NCI-H345 treated with DMSO at 0.1 percent for 48 hours (cell line): ENCODE measurements at regions not wholly inside any gene's neighbourhood (a gene's known extent, or its start where the extent isn't known, plus 50 kb on each side); places are given as distances from the start of the nearest gene placed in this dataset.

Experiments
- DNase-seq: peaks from one replicate; lab custom pipeline; 2025; ENCODE audit not compliant: unreplicated experiment; lab: John Stamatoyannopoulos, UW

DNA sequence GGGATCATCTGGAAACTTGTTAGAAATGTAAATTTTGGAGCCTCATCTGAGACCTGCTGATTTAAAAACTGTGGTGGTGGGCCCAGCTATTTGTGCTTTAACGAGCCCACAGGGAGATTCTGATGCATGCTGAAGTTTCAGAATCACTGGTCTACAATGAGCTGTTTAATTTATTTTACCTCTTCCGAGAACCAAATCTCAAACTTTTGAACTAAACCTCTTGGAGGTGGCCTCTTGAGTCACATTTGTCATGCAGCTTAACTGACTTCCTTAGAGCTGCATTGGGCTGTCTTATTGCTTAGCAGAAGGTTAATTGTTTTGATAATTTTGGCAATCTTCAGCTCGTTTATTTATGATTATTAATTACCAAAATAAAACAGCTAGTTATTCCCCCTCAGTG lies 112.1 kb upstream of the NPHP3 start:
- no peak for DNase-seq

DNA sequence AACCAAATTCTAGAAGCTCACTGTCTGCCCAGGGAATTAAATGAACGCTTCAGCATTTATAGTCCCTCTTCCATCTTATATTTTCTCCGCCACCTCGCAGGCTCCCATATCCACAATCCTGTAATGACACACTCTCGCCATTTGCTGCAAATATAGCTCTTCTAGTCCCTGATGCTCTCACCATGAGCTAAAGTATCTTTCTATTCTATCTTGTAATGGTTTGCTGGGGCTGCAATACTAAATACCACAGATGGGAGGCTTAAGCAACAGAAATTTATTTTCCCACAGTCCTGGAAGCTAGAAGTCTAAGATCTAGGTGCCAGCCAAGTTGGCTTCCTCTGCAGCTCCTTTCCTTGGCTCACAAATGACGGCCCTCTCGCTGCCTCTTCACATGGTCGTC lies 106.9 kb upstream of the NPHP3 start:
- no peak for DNase-seq

DNA sequence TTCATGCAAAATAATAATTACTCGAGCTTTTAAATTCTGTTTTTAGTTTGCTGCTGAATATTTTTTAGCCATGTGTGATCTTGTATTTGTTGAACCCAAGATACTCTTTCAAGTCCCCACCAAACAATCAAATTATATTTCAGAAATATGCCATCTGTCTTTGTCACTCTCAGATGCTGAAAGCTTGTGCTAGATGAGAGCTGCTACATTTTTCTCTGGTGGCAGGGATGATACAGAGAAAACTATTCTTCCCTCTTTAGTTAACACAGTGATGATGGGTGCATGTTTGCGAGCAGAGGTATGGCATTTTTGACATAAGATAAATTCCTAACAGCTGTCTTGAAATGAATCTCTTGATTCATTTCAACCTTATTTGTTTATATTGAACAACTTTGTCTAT lies 100.6 kb upstream of the NPHP3 start:
- DNase-seq, result no peak

DNA sequence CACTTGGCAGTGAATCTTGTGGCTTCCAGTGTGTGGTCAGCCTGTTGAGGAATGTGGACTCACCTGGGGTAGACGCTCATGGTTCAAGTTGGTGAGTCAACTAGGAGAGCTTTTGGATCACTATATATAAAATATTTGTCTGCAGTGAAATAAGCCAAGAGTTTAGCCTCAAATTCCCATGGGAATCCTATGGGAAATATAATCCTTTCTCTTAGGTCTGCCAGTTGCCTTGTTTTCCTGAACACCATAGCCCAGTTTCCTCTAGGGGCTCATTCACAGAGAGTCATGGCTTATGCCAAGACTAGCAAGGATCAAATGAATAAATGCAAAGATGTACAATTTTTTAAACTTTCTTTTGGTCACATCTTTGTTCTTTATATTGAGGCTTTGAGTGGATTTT lies 100.1 kb upstream of the NPHP3 start:
- no peak for DNase-seq

DNA sequence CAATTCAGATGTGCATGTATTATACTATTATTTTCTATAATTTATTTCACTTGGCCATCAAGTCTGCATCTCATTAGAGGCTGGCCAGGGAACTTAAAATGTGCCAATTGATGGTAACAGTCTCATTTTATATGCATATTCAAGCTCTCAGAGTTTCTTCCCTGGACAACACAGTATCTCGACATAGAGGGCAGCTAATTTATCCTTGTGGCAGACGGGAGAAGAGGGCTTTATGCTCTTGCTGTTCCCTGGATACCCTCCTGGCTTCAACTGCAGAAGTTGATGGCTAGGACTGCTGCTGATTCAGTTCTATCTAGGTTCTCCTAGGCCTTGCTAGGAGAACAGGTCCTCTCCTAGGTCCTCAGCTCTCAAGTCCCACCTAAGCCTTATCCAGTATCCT lies 99.1 kb upstream of the NPHP3 start:
- DNase-seq, result no peak

DNA sequence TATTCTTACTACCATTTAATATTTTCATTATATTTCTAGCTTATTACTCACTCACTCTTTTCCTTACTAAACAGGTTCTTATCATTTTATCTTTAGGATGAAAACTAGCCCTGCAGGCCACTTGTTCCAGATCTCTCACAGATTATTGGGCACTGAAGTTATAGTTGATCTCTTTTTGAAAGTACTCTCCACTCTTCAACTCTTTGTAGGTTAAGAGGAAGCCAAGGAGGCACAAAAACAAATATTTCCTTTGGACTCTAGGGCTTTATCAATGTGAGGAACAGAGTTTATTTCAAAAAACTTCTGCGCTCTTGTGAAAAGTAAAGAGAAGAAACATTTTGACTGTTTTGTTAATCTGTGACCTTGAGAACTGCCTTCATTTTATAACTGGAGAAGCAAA lies 96.0 kb upstream of the NPHP3 start:
- DNase-seq, result no peak

DNA sequence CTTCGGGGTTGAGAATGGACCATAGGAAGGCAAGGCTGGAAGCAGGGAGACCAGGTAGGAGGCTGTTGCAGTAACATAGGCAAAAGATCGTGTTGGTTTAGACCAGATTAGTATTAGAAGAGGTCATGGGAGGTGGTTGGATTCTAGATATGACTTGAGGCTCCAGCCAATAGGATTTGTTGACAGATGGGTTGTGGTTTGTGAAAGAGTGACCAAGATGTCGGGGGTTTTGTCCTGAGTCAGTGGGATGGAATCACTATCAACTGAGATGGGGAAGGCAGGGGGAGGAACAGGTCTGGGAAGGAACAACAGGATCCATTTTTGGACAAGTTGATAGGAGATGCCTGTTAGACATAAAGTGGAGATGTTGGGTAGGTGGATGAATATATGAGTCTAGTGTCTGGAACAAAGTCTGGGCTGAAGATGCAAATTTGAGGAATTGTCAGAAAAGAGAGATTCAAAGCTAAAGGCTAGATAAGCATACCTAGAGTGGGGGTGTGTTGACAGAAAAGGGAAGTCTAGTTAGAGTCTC lies 95.5 kb upstream of the NPHP3 start:
- no peak for DNase-seq

DNA sequence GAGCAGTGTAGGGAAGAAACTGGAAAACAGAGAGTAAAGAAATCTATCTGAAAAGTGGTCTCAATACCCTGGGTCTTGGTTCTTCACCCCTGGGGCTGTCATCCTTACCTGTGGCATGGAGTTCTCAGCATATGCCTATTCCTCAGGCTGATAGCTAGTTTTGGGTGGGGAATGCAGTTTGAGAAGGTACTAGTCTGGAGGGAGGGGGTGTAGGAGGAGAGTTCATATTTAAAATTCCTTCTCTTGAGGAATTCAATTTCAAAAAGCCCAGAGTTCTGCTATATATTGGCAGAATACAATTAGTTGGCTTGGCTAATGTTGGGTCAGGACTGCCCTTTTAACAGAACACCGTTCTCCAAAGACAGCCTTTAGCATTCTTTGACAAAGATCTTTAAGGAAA lies 82.9 kb upstream of the NPHP3 start:
- DNase-seq, result no peak

DNA sequence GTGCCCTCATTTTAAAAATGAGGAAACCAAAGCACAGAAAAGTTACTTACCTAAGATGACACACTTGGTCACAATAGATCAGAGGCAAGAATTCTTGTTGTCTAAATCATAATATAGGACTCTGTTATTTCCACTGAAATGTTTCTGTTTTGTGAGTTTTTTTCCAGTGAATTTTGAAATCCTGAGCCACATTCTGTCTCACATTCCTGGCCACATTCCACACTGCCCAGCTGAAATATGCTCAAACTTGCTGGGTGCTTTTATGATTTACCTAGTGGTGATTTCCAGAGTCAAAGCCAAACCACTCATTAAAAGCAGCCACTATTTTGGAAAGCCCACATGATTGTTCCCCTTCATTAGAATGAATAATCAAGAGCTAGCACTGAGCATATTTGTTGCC lies 82.3 kb upstream of the NPHP3 start:
- no peak for DNase-seq

DNA sequence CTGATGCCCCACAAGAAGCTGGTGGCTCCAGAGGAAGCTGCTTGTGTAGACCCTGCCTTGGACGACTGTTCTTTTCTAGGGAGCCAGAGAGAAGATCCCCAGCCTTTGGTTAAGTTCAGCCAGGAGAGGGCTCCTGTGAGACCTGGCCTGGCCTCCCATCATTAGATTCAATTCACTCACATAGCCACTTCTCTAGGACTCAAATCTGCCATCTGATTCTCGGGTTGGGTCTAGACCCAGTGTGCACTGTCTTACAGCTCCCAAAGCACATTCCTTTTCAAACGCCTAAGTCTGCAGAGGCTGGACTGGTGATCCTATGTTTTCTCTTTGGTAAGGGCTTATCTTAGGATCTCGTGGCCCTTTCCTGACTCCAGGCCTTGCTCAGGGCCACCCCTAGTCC lies 81.7 kb upstream of the NPHP3 start:
- DNase-seq, result no peak

DNA sequence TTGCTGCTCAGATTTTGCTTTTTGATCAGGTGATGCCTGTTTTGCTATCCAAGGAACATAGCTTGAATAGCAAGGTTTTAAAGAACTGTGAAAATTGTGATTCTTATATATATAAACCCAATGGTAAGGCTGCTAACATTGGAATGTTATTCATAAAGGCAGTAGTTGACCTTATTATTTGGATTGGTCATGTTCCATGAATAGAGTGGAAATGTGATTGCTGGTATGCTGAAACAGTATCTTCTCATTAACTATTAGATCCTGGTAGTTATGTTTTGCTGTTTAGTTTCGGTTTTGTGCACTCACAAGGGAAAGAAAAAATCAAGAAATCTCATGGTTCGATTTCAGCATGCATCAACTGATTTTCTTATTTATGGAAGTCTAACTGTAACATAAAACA lies 78.7 kb upstream of the NPHP3 start:
- DNase-seq, result no peak

DNA sequence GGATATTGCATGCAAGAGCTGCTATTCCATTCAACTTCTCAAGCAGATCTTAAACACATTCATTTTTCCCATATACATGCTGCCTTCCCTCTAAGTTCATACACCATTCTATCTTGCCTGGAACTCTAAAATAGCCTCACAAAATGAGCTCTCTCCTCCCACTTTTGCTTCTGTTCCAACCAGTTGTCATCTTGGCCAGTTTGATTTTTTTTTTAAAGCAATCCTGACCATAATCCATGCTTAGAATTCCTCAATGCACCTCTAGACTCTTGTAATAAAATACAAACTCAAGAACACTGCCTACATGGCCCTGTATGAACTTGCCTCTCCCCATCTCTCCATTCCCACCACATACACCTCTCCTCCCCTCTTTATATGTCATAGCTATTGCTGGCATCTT lies 68.6 kb upstream of the NPHP3 start:
- DNase-seq, result no peak

DNA sequence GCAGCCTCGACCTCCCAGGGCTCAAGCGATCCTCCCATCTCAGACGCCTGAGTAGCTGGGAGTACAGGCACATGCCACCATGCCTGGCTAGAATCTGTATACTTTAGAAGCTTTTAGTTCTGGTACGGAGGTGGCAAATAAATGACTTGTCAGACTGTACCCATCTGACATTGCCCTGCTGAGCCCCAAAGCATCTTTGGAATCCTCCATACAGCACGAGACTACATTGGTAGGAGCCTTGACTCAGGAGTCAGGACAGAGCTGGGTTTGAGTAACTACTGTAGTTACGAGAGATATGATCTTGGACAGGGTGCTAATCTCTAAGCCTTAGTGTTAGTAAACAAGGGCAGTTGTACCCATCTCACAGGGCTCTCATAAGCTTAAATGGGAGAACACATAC lies 67.8 kb upstream of the NPHP3 start:
- no peak for DNase-seq

DNA sequence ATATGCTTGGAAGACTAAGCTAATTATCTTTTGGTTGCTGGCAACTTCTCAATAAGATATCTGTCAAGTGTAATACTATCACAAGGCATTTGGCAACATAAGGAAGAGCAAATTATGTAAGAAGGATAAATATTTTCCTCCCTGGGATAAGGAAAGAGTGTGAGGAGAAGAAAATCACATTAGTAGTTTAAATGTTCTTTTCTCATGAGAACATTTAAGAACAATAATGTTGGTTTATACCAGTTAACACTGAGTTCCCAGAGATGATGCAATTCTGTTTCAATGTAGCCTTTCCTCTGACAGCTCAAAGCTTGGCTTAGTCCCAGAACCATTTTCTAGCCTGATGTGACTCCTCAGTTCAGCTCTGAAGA lies 66.1 kb upstream of the NPHP3 start:
- no peak for DNase-seq

DNA sequence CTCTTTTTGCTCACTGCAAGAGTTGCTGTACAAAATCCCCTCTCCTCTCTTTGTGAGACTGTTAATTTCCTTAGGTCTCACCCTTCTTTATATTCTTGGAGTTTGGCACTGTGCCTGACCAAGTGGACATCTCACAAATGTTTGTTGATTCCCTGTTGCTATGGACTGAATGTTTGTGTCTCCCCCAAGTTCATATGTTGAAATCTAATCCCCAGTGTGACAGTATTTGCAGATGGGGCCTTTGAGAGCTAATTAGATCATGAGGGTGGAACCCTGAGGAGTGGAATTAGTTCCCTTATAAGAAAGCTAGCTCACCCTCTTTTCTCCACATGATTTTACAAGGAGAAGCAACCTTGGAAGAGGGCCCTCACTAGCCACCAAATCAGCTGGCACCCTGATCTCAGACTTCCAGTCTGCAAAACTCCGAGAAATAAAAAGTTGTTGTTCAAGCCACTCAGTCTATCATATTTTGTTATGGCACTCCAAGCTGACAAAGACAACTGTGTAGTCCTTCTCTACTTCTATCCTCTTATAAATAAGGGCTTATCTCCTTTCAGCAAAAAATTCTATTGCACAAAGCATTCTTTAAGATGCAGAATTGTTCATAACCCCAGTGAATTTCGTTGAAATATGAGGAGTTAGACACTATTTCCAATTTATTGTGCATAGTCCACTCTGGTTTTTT lies 65.5 kb upstream of the NPHP3 start:
- no peak for DNase-seq

DNA sequence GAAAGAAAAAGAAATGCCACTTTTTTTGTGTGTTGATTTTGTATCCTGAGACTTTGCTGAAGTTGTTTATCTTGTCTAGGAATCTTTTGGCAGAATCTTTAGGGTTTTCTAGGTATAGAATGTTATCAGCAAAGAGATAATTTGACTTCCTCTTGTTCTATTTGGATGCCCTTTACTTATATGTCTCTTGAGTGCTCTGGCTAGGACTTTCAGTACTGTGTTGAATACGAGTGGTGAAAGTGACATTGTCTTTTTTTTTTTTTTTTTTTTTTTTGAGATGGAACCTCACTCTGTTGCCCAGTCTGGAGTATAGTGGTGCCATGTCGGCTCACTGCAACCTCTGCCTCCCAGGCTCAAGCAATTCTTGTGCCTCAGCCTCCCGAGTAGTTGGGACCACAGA lies 64.7 kb upstream of the NPHP3 start:
- DNase-seq, result no peak

DNA sequence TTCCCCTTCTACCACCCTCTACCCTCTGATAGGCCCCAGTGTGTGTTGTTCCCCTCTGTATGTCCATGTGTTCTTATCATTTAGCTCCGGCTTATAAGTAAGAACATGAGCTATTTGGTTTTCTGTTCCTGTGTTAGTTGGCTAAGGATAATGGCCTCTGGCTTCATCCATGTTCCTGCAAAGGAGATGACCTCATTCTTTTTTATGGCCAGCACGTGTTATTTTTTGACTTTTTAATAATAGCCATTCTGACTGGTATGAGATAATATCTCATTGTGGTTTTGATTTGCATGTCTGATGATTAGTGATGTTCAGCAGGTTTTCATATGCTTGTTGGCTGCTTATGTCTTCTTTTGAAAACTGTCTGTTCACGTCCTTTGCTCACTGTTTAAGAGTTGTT lies 63.1 kb upstream of the NPHP3 start:
- no peak for DNase-seq

DNA sequence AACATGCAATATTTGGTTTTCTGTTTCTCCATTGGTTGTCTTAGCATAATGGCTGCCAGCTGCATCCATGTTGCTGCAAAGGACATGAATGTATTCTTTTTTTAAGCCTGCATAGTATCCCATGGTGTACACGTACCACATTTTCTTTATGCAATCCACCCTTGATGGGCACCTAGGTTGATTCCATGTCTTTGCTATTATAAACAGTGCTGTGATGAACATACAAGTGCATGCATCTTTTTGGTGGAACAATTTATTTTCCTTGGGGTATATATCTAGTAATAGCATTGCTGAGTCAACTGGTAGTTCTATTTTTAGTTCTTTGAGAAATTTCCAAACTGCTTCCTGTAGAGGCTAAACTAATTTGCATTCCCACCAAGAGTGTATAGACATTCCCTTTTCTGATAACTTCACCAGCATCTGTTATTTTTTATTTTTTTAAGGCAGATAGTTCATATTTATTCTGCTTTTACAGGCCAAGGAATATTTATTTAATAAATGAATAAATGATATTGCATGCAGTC lies 62.4 kb upstream of the NPHP3 start:
- DNase-seq, result no peak

DNA sequence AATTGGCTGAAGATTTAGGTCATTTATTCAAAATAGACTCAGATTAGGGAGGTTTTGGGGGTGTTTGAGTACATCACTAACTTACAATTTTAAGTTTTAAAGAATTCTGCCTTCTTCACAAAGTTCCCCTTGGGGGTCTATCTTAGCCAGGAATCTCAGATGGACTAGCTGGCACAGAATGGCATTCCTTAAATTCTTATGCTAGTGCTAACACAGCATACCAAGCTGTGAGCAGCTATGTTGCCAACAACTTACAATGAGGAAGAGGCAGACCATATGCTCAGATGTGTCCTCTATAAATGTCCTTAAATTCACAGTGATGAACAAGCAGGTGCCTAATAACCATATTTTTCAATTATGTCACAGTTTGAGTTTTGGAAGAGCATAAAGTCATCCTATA lies 60.9 kb upstream of the NPHP3 start:
- no peak for DNase-seq

DNA sequence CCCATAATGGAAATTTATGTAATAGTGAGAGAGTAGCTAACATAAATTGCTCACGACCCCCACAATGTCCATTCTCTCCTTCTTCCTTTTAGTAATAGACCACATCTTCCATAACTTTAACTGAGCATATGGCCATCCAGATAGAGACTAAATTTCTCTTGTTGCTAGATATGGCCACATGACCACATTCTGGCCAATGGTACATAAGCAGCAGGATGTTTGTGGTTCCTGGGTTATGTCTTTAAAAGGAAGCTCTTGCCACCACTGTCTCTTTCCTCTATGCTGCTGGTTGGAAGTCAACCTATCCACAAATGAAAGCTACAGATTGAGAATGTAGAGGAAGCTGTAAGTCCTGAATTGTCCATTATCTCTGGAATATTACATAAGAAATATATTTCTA lies 59.7 kb upstream of the NPHP3 start:
- no peak for DNase-seq

DNA sequence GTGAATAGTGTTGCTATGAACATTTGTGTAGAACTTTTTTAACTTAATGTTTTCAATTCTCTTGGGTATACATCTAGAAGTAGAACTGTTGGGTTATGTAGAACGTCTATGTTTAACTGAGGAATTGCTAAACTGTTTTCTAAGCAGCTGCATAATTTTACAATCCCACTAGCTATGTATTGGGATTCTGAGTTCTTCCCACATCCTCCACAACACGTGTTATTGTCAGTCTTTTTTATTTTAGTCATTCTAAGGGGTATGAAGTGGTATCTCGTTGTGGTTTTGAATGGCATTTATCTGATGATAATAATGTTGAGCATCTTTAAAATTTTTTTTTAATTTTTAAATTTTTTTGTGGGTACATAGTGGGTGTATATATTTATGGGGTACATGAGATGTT lies 55.0 kb upstream of the NPHP3 start:
- DNase-seq, result no peak

DNA sequence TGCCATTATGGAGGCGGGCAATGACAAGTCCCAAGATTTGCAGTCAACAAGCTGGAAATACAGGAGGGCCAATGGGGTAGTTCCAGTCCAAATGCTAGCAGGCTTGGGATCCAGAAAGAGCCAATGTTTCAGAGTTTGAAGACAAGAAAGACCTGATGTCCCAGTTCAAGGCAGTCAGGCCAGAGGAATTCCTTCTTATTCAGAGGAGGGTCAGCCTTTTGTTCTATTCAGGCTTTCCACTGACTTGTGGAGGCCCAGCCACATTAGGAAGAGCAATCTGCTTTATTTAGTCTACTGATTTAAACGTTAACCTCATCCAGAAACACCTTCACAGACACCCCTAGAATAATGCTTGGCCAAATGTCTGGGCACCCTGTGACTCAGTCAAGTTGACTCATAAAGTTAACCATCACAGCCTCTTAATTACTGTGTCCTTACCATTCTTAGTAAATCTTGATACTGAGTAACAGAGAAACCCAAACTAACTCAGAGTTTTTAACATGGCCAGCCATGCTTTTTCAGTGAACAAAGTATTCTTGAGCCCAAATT lies 50.9 kb upstream of the NPHP3 start:
- no peak for DNase-seq

DNA sequence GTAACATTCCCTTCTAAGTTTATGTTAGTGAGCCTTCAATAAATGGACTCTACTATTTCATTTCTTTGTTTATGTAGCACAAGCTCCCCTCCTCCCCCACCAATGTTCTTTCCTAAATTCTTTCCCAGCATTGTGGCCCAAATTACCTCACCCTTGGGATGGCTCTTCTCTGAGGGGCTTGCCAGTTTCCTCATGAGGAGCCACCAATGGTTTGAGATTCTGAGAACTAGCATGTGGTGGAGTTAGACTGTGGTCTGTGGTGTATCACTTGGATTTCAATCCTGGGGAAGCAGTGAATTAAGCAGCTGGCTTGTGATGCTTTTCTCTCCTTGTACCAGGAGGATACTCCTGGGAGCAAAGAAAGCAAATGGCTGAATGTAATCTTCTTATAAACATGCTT lies 50.0 kb upstream of the NPHP3 start:
- no peak for DNase-seq
